ENCODE measurements at regions not wholly inside any gene's neighbourhood (a gene's known extent, or its start where the extent isn't known, plus 50 kb on each side); places are given as distances from the start of the nearest gene placed in this dataset.

GRCh38 chr5:173719731-173720082, 103.3 kb upstream of the BOD1 start (continued):
- TF ChIP-seq ZBTB10 (CRISPR knock-in tag; IDR thresholded peaks at IDR 0.05; ENCODE audit: borderline replicate concordance): no peak
- no peak for TF ChIP-seq ZBTB40 (IDR thresholded peaks at IDR 0.05)
- TF ChIP-seq ZBTB40 (CRISPR knock-in tag; IDR thresholded peaks at IDR 0.05): no peak
- TF ChIP-seq SCMH1 (CRISPR knock-in tag; IDR thresholded peaks at IDR 0.05; ENCODE audit: borderline replicate concordance): no peak
- no peak for TF ChIP-seq AGO1 (IDR thresholded peaks at IDR 0.05; ENCODE audit: low read depth, low read length, poor library complexity, severe bottlenecking)
- TF ChIP-seq ZBTB25 (CRISPR knock-in tag; IDR thresholded peaks at IDR 0.05): no peak
- TF ChIP-seq ZNF574 (CRISPR knock-in tag; IDR thresholded peaks at IDR 0.05): peak; percentile 60; the same call in 1 of the 2 replicates
- TF ChIP-seq RARA (CRISPR knock-in tag; IDR thresholded peaks at IDR 0.05): peak; percentile 85
- no peak for TF ChIP-seq SETDB1 (CRISPR knock-in tag; IDR thresholded peaks at IDR 0.05; ENCODE audit: borderline replicate concordance)
- peak; percentile 57; the same call in 1 of the 2 replicates for TF ChIP-seq CBX5 (CRISPR knock-in tag; IDR thresholded peaks at IDR 0.05; ENCODE audit: borderline replicate concordance)
- TF ChIP-seq ZFX (CRISPR knock-in tag; IDR thresholded peaks at IDR 0.05; ENCODE audit: low read depth): peak; percentile 84
- no peak for TF ChIP-seq PAX8 (CRISPR knock-in tag; IDR thresholded peaks at IDR 0.05; ENCODE audit: borderline replicate concordance)
- no peak for TF ChIP-seq ZNF839 (CRISPR knock-in tag; IDR thresholded peaks at IDR 0.05; ENCODE audit: borderline replicate concordance)
- TF ChIP-seq ZNF768 (CRISPR knock-in tag; IDR thresholded peaks at IDR 0.05): no peak
- TF ChIP-seq RXRA (CRISPR knock-in tag; IDR thresholded peaks at IDR 0.05): peak; percentile 77; the same call in 1 of the 2 replicates

All from HepG2 (cell line).